Upper lobe of right lung (tissue), 1 donor: ENCODE measurements at regions not wholly inside any gene's neighbourhood (a gene's known extent, or its start where the extent isn't known, plus 50 kb on each side); places are given as distances from the start of the nearest gene placed in this dataset.
A peak's percentile ranks its signal among the peaks of the same experiment; 100 is the strongest.

Experiments
- ATAC-seq: fragments of 200-7000 bp; cut with Tn5 transposase; one replicate; pipeline ENCODE4 v1.9.1; 2020; ENCODE audit warnings: mild to moderate bottlenecking, moderate library complexity
- DNase-seq: peaks from one replicate; pipeline ENCODE4 v3.0.0-alpha.2; 2020
- H3K27ac ChIP-seq: fragments of 200-600 bp; one replicate; pipeline ENCODE4 v1.8.0; 2022
- H3K27me3 ChIP-seq: fragments of 200-600 bp; one replicate; pipeline ENCODE4 v1.8.0; 2022; ENCODE audit warnings: mild to moderate bottlenecking
- H3K36me3 ChIP-seq: fragments of 200-600 bp; one replicate; pipeline ENCODE4 v1.8.0; 2022
- H3K4me1 ChIP-seq: fragments of 200-600 bp; one replicate; pipeline ENCODE4 v1.8.0; 2022
- H3K4me3 ChIP-seq: fragments of 200-600 bp; one replicate; pipeline ENCODE4 v1.8.0; 2022; ENCODE audit warnings: mild to moderate bottlenecking
- H3K9me3 ChIP-seq: fragments of 200-600 bp; one replicate; pipeline ENCODE4 v1.8.0; 2022
- intact Hi-C: fragments of 100-400 bp; cut with DNase I; formaldehyde crosslinking; loops from one replicate; pipeline ENCODE4 v1.11.0; 2022
- TF ChIP-seq, protein P1 (sequence below): fragments of 200-600 bp; IDR thresholded peaks from one replicate; pipeline ENCODE4 v1.8.0; 2022; ENCODE audit warnings: antibody characterized with exemption
- donor health status: DM: no; HTN: yes; CAD: no; lungs with severe emphysema.

DNA sequence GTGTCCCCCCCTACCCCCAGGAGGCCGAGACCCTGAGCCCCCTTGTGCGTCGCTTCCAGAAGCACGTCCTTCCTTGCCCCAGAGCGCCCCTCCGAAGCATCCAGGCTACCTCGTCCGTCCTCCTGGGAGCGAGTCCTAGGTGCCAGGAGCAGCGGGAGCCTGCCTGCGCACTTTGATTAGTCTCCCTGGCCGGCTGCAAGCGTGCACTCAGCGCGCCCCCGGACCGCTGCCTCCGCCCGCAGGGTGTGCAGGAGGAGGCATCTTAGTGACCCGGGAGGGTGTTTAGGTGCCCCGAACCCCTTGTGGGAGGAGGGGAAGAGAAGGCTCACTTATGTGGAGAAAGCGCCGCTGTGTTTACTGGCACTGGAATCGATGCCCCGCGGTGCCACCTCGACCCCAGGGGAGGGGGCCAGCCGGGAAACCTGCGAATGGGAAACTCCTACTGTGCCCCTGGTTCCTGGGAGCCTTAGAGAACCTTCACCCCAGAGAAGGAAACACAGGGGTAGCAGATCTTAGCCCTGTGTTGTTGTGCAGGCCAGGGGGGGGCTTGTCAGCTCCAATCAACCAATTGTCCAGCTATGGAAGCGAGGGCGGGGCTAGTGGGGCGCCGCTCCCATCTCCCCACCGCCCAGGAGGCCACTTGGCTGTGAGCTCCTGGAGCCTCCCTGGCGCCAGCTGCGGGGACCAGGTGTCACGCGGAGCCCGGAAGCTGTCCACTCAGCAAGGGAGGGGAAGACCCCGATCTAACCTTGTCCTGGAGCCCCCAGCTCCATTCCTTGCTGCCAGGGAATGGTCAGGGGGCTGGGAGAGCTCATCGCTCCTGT is 922.8 kb upstream of the EEF2KMT start:
- DNase-seq (no peak), ATAC-seq (no peak)
- no peaks in the 10 kb centered on the region for H3K9me3 ChIP-seq
- no peak overlapping the region for H3K27ac ChIP-seq
- TF ChIP-seq, protein P1, sequence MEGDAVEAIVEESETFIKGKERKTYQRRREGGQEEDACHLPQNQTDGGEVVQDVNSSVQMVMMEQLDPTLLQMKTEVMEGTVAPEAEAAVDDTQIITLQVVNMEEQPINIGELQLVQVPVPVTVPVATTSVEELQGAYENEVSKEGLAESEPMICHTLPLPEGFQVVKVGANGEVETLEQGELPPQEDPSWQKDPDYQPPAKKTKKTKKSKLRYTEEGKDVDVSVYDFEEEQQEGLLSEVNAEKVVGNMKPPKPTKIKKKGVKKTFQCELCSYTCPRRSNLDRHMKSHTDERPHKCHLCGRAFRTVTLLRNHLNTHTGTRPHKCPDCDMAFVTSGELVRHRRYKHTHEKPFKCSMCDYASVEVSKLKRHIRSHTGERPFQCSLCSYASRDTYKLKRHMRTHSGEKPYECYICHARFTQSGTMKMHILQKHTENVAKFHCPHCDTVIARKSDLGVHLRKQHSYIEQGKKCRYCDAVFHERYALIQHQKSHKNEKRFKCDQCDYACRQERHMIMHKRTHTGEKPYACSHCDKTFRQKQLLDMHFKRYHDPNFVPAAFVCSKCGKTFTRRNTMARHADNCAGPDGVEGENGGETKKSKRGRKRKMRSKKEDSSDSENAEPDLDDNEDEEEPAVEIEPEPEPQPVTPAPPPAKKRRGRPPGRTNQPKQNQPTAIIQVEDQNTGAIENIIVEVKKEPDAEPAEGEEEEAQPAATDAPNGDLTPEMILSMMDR: no peak
- intact Hi-C loops: no loop called here
- peaks cover 30% of the 10 kb centered on the region for H3K27me3 ChIP-seq
- H3K4me3 ChIP-seq: no peak overlapping the region
- no peaks in the 10 kb centered on the region for H3K4me1 ChIP-seq
- H3K36me3 ChIP-seq: no peaks in the 10 kb centered on the region

DNA sequence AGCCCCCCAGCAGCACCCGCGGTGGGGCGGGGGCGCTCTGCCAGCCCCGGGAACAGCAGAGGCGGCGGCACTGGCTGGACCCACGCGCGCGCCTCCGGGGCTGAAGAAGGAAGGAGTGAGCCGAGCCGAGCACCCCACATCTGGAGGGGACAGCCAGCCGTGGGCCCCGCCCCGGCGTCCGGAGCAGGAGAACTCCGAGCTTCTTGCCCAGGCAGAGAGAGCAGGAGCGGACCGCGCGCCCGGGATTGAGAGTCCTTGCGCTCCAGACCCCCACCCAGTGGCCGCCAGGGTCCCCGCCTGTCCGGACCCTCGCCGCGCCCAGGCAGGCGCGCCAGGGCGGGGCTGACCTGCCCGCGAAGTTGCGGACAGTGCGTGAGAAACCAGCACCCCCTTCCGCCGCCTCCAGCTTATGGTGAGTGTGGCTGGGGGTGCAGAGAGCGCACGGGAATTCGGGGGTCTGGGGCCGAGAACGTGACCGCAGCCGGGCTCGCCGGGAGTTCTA is 921.9 kb upstream of the EEF2KMT start:
- TF ChIP-seq, protein P1: no peak
- no peak overlapping the region for H3K4me3 ChIP-seq
- H3K36me3 ChIP-seq: no peaks in the 10 kb centered on the region
- H3K27ac ChIP-seq: no peak overlapping the region
- no peaks in the 10 kb centered on the region for H3K9me3 ChIP-seq
- intact Hi-C loops: no loop called here
- DNase-seq (no peak), ATAC-seq (no peak)
- H3K4me1 ChIP-seq: no peaks in the 10 kb centered on the region
- H3K27me3 ChIP-seq: peaks cover 30% of the 10 kb centered on the region

DNA sequence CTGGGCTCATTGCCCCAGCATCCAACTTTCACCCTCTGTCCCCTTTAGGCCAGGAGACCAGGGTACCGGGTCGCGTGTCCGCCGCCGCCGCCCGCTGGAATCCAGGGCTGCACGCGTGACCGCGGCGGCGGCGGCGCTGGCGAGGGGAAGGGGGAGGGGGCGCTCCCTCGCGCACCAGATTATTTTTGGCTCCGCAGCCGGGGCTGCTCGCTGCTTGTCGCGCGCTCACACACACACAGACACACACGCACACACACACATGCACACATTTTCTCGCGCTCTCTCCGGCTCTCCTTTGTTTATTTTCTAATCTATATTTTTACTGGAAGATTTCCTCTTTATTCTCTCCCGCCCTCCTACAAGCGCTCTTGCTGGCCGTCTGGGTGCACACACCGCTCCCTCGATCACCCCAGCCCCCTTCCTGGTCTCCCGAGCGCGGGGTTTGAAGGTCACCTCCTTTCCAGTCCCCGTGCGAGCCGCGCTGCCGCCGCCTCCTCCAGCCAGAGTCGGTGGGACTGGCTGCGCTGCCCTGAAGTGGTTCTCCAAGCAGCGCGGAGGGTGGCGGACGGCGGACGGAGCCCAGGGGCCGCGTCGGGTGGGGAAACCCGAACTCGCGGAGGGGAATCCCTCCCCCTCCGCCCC is 921.4 kb upstream of the EEF2KMT start:
- intact Hi-C loops: no loop called here
- peaks cover 30% of the 10 kb centered on the region for H3K27me3 ChIP-seq
- DNase-seq: no peak
- no peaks in the 10 kb centered on the region for H3K9me3 ChIP-seq
- no peaks in the 10 kb centered on the region for H3K4me1 ChIP-seq
- no peak overlapping the region for H3K4me3 ChIP-seq
- H3K27ac ChIP-seq: no peak overlapping the region
- TF ChIP-seq, protein P1: no peak
- peak; percentile 8 for ATAC-seq
- H3K36me3 ChIP-seq: no peaks in the 10 kb centered on the region

DNA sequence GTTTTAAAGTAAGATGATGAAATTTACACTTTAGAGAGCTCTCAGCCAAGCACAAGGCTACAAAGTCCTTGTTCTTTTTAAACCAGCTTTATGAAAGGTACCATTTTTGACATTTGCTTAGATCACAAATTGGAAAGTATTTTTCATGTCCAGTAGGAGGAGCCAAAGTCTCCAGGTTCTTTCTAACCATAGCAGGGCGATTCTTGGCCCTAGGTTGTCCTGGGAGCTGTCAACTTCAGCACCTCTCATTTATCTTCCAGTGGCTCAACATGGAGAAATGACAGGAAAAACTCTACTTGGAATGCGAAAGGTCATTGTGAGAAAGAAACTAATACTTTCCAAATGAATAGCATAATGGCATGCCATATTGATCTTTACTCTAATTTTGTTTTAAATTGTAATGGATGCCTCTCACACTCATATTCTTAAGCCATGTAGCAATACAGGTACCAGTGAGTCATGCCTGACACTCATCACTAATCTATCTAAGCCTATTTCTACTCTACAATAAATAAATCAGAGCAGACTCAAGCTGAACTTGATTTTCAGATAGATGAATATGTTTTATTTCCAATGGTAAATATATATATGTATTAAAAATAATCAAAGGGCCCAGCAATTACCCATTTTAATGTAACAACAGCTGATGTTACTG is 919.1 kb upstream of the EEF2KMT start:
- Histone ChIP-seq H3K4me3 (no peak overlapping the region), H3K27ac (no peak overlapping the region), H3K27me3 (peaks cover 30% of the 10 kb centered on the region), H3K36me3 (no peaks in the 10 kb centered on the region), H3K9me3 (no peaks in the 10 kb centered on the region), H3K4me1 (no peaks in the 10 kb centered on the region)
- DNase-seq (no peak), ATAC-seq (peak; percentile 45)
- intact Hi-C loops: no loop called here
- TF ChIP-seq, protein P1: peak; percentile 26

DNA sequence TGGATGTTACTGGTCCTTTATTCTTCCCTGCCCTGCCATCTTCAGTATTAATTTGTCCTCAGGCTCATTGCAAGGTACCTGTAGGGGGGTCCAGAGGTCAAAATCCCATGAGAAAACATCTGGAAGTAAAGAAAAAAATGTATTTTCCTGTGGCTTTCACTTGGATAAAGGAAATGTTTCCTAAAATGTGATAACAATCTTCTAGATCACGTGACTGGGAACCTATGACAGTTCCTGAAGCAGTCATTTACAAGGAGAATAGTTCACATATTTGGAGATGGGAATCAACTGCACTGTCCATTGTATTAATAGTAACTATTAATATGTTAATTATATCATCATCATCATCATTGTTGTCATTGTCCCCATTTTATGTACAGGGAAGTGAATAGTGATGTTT is 915.1 kb upstream of the EEF2KMT start:
- no peaks in the 10 kb centered on the region for H3K4me1 ChIP-seq
- no peak for ATAC-seq
- no peaks in the 10 kb centered on the region for H3K27me3 ChIP-seq
- DNase-seq: no peak
- no peak overlapping the region for H3K4me3 ChIP-seq
- H3K27ac ChIP-seq: no peak overlapping the region
- no peaks in the 10 kb centered on the region for H3K9me3 ChIP-seq
- TF ChIP-seq, protein P1: no peak
- no peaks in the 10 kb centered on the region for H3K36me3 ChIP-seq
- intact Hi-C loops: no loop called here
